ENCODE measurements at regions not wholly inside any gene's neighbourhood (a gene's known extent, or its start where the extent isn't known, plus 50 kb on each side); places are given as distances from the start of the nearest gene placed in this dataset.

DNA sequence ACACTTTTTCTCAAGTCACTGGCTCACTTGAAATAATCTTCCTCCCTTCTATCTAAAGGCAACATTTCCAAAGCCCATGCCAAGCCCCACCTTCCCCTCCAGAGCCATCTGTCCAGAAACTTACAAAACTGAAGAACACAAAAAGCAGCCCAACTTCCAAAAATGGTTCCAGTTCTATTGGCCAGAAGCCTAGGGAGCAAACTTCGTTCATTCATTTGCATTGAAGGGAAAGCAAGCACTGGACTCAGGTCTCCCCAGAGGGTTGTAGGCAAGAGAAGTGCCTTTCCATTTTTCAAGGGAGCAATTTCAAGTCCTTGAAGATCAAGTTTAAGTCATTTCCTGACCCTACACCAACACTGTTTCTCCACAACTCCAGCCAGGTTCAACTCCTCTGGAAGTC, 585.0 kb downstream of the BCL11A start:
- Histone ChIP-seq H3K27me3 (no peaks in the 10 kb centered on the region), H3K4me1 (no peaks in the 10 kb centered on the region), H3K27ac (no peak overlapping the region), H3K36me3 (no peaks in the 10 kb centered on the region), H3K4me3 (no peak overlapping the region), H3K9me3 (no peaks in the 10 kb centered on the region)
- TF ChIP-seq POLR2AphosphoS5 (IDR thresholded peaks at IDR 0.05) (no peak), EP300 (IDR thresholded peaks at IDR 0.05; ENCODE audit: low read depth) (no peak), POLR2A (IDR thresholded peaks at IDR 0.05) (no peak)
- TF ChIP-seq, protein P1, sequence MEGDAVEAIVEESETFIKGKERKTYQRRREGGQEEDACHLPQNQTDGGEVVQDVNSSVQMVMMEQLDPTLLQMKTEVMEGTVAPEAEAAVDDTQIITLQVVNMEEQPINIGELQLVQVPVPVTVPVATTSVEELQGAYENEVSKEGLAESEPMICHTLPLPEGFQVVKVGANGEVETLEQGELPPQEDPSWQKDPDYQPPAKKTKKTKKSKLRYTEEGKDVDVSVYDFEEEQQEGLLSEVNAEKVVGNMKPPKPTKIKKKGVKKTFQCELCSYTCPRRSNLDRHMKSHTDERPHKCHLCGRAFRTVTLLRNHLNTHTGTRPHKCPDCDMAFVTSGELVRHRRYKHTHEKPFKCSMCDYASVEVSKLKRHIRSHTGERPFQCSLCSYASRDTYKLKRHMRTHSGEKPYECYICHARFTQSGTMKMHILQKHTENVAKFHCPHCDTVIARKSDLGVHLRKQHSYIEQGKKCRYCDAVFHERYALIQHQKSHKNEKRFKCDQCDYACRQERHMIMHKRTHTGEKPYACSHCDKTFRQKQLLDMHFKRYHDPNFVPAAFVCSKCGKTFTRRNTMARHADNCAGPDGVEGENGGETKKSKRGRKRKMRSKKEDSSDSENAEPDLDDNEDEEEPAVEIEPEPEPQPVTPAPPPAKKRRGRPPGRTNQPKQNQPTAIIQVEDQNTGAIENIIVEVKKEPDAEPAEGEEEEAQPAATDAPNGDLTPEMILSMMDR (IDR thresholded peaks at IDR 0.05) = no peak
- DNase-seq = no peak
- in situ Hi-C loops (cut with MboI; ENCODE audit: low pct_ligation_motif_present in 1 of 4, low pct_unique_long_range_greater_than_20kb in 1 of 4, low sequenced_read_pairs in 3 of 4) = no loop called here
- WGBS, 2 donors (ENCODE audit: low coverage in 1 of 2) = 56% methylated on average over 1 of the region's 1 CpG; no CpG with 5 or more reads in 1 of the 2 donors
- intact Hi-C loops (cut with DNase I; ENCODE audit: low total_unique reads) = no loop called here

DNA sequence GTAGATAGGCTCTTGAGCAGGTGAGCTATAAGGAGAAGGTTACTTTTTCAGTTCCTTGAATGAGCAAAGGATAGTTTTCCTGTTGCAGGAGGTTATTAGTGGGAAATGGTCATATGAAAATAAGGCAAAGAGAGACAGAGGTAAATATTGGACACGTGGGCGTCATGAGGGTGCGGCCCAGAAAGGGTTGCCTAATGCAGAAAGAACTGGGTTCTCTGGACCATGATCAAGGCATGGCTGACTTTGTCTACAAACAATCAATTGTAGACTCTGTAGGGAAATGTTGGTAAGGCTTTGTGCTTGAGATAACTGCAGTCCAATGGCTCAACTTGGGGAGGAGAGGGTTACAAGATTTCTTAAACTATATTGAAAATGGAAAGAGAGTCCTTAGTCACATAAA, 585.8 kb downstream of the BCL11A start:
- no peak overlapping the region for H3K27ac ChIP-seq
- TF ChIP-seq POLR2A (IDR thresholded peaks at IDR 0.05) = no peak
- TF ChIP-seq, protein P1 (IDR thresholded peaks at IDR 0.05) = no peak
- TF ChIP-seq POLR2AphosphoS5 (IDR thresholded peaks at IDR 0.05) = no peak
- H3K4me3 ChIP-seq = no peak overlapping the region
- H3K9me3 ChIP-seq = no peaks in the 10 kb centered on the region
- in situ Hi-C loops (cut with MboI; ENCODE audit: low pct_ligation_motif_present in 1 of 4, low pct_unique_long_range_greater_than_20kb in 1 of 4, low sequenced_read_pairs in 3 of 4) (no loop called here), intact Hi-C loops (cut with DNase I; ENCODE audit: low total_unique reads) (no loop called here)
- DNase-seq = no peak
- 92 to 100% methylated on average over 3 of the region's 3 CpGs for whole genome bisulfite sequencing, 2 donors (ENCODE audit: low coverage in 1 of 2)
- no peaks in the 10 kb centered on the region for H3K36me3 ChIP-seq
- H3K4me1 ChIP-seq = no peaks in the 10 kb centered on the region
- H3K27me3 ChIP-seq = no peaks in the 10 kb centered on the region

DNA sequence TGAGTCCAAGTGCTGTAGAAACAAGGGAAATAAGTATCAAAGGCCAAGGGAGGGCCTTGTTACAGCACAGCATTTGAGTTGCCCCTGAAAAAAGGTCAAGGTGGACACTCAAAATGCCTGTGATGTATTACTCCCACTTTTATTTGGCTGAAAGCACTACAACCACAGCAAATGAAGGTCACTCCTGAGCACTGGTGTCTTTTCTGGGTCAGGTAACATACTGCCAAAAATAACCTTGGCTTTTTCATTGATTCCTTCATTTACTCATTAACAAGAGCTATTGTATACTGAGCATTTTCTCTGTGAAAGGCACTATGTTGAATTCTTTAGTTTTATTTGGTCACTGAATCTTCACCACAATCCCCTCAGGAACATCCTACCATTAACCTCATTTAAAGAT, 590.3 kb downstream of the BCL11A start:
- Histone ChIP-seq H3K27me3 (no peaks in the 10 kb centered on the region), H3K9me3 (no peaks in the 10 kb centered on the region), H3K4me1 (no peaks in the 10 kb centered on the region), H3K4me3 (no peak overlapping the region), H3K36me3 (no peaks in the 10 kb centered on the region), H3K27ac (no peak overlapping the region)
- no peak for DNase-seq
- in situ Hi-C loops (cut with MboI; ENCODE audit: low pct_ligation_motif_present in 1 of 4, low pct_unique_long_range_greater_than_20kb in 1 of 4, low sequenced_read_pairs in 3 of 4) (no loop called here), intact Hi-C loops (cut with DNase I; ENCODE audit: low total_unique reads) (no loop called here)
- TF ChIP-seq, protein P1 (IDR thresholded peaks at IDR 0.05) = no peak
- TF ChIP-seq POLR2A (IDR thresholded peaks at IDR 0.05) = no peak

DNA sequence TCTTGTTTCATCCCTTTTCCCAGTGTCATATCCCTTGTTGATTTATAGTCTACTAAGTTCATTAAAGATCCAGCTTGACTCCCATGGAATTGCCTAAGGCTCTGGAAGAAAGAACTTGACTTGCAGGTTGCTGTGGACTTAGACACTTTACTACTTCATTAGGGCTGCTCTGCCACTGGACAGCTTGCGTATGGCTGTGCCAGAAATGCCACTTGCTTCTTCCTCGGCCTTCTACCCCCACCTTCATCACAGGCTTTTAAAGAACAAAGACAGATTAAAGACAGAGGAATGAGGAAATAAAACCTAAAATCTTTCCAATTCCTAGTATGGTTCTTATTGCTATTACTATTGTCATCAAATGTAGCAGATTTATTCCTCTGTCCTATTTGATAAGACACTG, 591.7 kb downstream of the BCL11A start:
- no peak overlapping the region for H3K27ac ChIP-seq
- 47 to 56% methylated on average over 2 of the region's 2 CpGs for WGBS, 2 donors (ENCODE audit: low coverage in 1 of 2)
- intact Hi-C loops (cut with DNase I; ENCODE audit: low total_unique reads) = no loop called here

More for the DNA sequence above, 591.7 kb downstream of the BCL11A start:
- Histone ChIP-seq H3K27me3 (no peaks in the 10 kb centered on the region), H3K9me3 (no peaks in the 10 kb centered on the region), H3K36me3 (no peaks in the 10 kb centered on the region), H3K4me1 (no peaks in the 10 kb centered on the region), H3K4me3 (no peak overlapping the region)
- no peak for DNase-seq
- in situ Hi-C loops (cut with MboI; ENCODE audit: low pct_ligation_motif_present in 1 of 4, low pct_unique_long_range_greater_than_20kb in 1 of 4, low sequenced_read_pairs in 3 of 4) = no loop called here
- TF ChIP-seq, protein P1 (IDR thresholded peaks at IDR 0.05) = no peak
- no peak for TF ChIP-seq POLR2AphosphoS5 (IDR thresholded peaks at IDR 0.05)
- no peak for TF ChIP-seq POLR2A (IDR thresholded peaks at IDR 0.05)
- TF ChIP-seq EP300 (IDR thresholded peaks at IDR 0.05; ENCODE audit: low read depth) = no peak

Measured in transverse colon (tissue), 4 donors.